ENCODE measurements at regions not wholly inside any gene's neighbourhood (a gene's known extent, or its start where the extent isn't known, plus 50 kb on each side); places are given as distances from the start of the nearest gene placed in this dataset.

GRCh38 chr2:242056026-242056425 is 186.5 kb downstream of the RTP5 start:
- no peak for DNase-seq (ENCODE audit: low spot score)
- H3K27ac ChIP-seq = no peak overlapping the region
- H3K36me3 ChIP-seq (replicated peaks; ENCODE audit: insufficient read depth, low read depth) = no peaks in the 10 kb centered on the region
- H3K79me2 ChIP-seq = no peaks in the 10 kb centered on the region
- H3K4me1 ChIP-seq (ENCODE audit: insufficient read depth) = no peaks in the 10 kb centered on the region
- H3K27me3 ChIP-seq = peaks cover 4% of the 10 kb centered on the region
- no peak overlapping the region for H3K4me2 ChIP-seq
- no peak overlapping the region for H2AFZ ChIP-seq
- H3K9me3 ChIP-seq (ENCODE audit: low read depth) = no peaks in the 10 kb centered on the region
- TF ChIP-seq EZH2 (IDR thresholded peaks at IDR 0.05; ENCODE audit: borderline replicate concordance) (no peak), CTCF (IDR thresholded peaks at IDR 0.05; ENCODE audit: poor library complexity) (no peak), EZH2phosphoT487 (IDR thresholded peaks at IDR 0.05; ENCODE audit: low read depth, severe bottlenecking, unreplicated experiment) (no peak)
- WGBS (ENCODE audit: low lambda C conversion rate, missing lambda C conversion rate) = 87% methylated on average over 10 of the region's 10 CpGs
- no peaks in the 10 kb centered on the region for H3K9me2 ChIP-seq (replicated peaks; ENCODE audit: insufficient read depth)
- H3K4me3 ChIP-seq = no peak overlapping the region
- no peaks in the 10 kb centered on the region for H4K20me1 ChIP-seq (ENCODE audit: insufficient read depth, poor library complexity, severe bottlenecking)

DNA sequence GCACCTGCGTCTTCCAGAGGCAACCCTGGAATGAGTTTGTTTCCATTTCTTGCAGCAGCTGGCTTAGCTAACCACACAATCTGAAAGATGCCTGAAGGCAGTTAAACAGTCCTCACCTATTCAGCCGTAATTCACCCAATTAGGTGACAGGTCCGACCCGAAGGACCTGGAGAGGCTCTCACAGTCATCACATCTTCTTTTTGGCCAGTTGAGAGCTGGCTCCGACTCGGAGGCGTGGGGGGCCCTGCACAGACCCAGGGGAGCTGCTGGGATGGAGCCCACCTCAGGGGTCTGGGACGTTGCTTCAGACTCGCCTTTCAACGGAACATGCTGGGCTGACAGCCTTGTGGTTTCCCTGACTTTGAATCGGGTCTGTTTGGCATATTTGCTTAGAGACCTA is 187.3 kb downstream of the RTP5 start:
- H3K9me3 ChIP-seq (ENCODE audit: low read depth) = no peaks in the 10 kb centered on the region
- no peak overlapping the region for H3K4me2 ChIP-seq
- peaks cover 4% of the 10 kb centered on the region for H3K27me3 ChIP-seq
- no peak overlapping the region for H3K27ac ChIP-seq
- H3K36me3 ChIP-seq (replicated peaks; ENCODE audit: insufficient read depth, low read depth) = no peaks in the 10 kb centered on the region
- TF ChIP-seq EZH2phosphoT487 (IDR thresholded peaks at IDR 0.05; ENCODE audit: low read depth, severe bottlenecking, unreplicated experiment) = no peak
- TF ChIP-seq EZH2 (IDR thresholded peaks at IDR 0.05; ENCODE audit: borderline replicate concordance) = no peak
- no peak for TF ChIP-seq CTCF (IDR thresholded peaks at IDR 0.05; ENCODE audit: poor library complexity)
- no peak overlapping the region for H3K4me3 ChIP-seq
- no peak for DNase-seq (ENCODE audit: low spot score)
- H3K79me2 ChIP-seq = no peaks in the 10 kb centered on the region
- H3K4me1 ChIP-seq (ENCODE audit: insufficient read depth) = no peaks in the 10 kb centered on the region
- no peaks in the 10 kb centered on the region for H3K9me2 ChIP-seq (replicated peaks; ENCODE audit: insufficient read depth)
- H4K20me1 ChIP-seq (ENCODE audit: insufficient read depth, poor library complexity, severe bottlenecking) = no peaks in the 10 kb centered on the region
- WGBS (ENCODE audit: low lambda C conversion rate, missing lambda C conversion rate) = 59% methylated on average over 11 of the region's 11 CpGs
- no peak overlapping the region for H2AFZ ChIP-seq

DNA sequence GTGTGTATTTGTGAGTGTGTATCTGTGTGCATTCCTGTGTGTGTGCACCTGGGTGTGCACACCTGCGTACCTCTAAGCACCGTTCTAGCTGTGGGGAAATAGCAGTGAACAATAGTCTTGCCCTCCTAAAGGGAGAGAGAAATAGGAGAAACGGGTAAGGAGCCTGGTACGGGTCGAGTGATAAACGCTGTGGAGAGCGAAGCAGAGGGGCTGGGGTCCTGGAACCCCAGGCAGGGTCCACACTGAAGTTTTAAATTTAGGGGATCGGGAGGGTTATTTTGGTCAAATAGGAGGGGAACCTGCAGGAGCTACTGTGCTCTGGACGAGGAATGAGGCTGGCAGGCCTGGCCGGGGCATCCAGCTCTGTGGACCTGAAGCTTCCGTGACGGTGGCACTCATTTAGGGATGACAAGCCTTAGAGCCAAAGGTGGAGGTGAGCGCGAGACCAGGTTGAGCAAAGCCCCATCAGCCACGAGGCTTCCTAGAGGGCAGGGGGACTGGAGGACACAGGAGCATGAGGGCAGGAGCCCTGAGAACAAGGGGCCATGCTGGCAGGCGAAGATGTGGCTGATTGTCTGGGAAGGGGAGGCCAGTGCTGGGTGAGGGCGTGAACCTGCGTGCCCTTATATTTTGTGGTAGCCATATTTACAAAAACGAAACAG is 188.0 kb downstream of the RTP5 start:
- DNase-seq (ENCODE audit: low spot score) = no peak
- H3K9me2 ChIP-seq (replicated peaks; ENCODE audit: insufficient read depth) = no peaks in the 10 kb centered on the region
- peaks cover 4% of the 10 kb centered on the region for H3K27me3 ChIP-seq
- H3K4me3 ChIP-seq = no peak overlapping the region
- TF ChIP-seq EZH2 (IDR thresholded peaks at IDR 0.05; ENCODE audit: borderline replicate concordance) (no peak), CTCF (IDR thresholded peaks at IDR 0.05; ENCODE audit: poor library complexity) (no peak), EZH2phosphoT487 (IDR thresholded peaks at IDR 0.05; ENCODE audit: low read depth, severe bottlenecking, unreplicated experiment) (no peak)
- H3K79me2 ChIP-seq = no peaks in the 10 kb centered on the region
- H3K4me2 ChIP-seq = no peak overlapping the region
- H4K20me1 ChIP-seq (ENCODE audit: insufficient read depth, poor library complexity, severe bottlenecking) = no peaks in the 10 kb centered on the region
- whole genome bisulfite sequencing (ENCODE audit: low lambda C conversion rate, missing lambda C conversion rate) = 93% methylated on average over 19 of the region's 19 CpGs
- no peaks in the 10 kb centered on the region for H3K36me3 ChIP-seq (replicated peaks; ENCODE audit: insufficient read depth, low read depth)
- no peak overlapping the region for H2AFZ ChIP-seq
- H3K27ac ChIP-seq = no peak overlapping the region
- no peaks in the 10 kb centered on the region for H3K9me3 ChIP-seq (ENCODE audit: low read depth)
- no peaks in the 10 kb centered on the region for H3K4me1 ChIP-seq (ENCODE audit: insufficient read depth)
